ENCODE measurements at regions not wholly inside any gene's neighbourhood (a gene's known extent, or its start where the extent isn't known, plus 50 kb on each side); places are given as distances from the start of the nearest gene placed in this dataset.

- TF ChIP-seq SMARCE1 (IDR thresholded peaks at IDR 0.05; ENCODE audit: borderline replicate concordance) (no peak), ZBTB37 (CRISPR knock-in tag; IDR thresholded peaks at IDR 0.05) (no peak), ZNF607 (CRISPR knock-in tag; IDR thresholded peaks at IDR 0.05; ENCODE audit: borderline replicate concordance) (peak; percentile 96; the same call in 1 of the 2 replicates), CEBPZ (IDR thresholded peaks at IDR 0.05; ENCODE audit: low read length) (no peak), HDAC2 (CRISPR knock-in tag; IDR thresholded peaks at IDR 0.05) (peak; percentile 77; the same call in 1 of the 2 replicates), ZBTB20 (CRISPR knock-in tag; IDR thresholded peaks at IDR 0.05; ENCODE audit: borderline replicate concordance, low read depth) (peak; percentile 93), ZSCAN29 (CRISPR knock-in tag; conservative IDR thresholded peaks at IDR 0.05) (peak; percentile 75), SOX13 (IDR thresholded peaks at IDR 0.05) (peak; percentile 14; the same call in 1 of the 2 replicates), SOX13 (CRISPR knock-in tag; conservative IDR thresholded peaks at IDR 0.05 in 1 of 2, IDR thresholded peaks at IDR 0.05 in 1 of 2) (peak in 1 of 2 experiments; percentile 71; a peak in 2 of 4 replicates), REL (CRISPR knock-in tag; conservative IDR thresholded peaks at IDR 0.05) (peak; percentile 95), ZHX1 (CRISPR knock-in tag; IDR thresholded peaks at IDR 0.05; ENCODE audit: low read depth) (peak; percentile 98), ZNF136 (CRISPR knock-in tag; IDR thresholded peaks at IDR 0.05; ENCODE audit: low read depth) (peak; percentile 96; the same call in 1 of the 2 replicates), MNT (IDR thresholded peaks at IDR 0.05) (no peak), SALL1 (CRISPR knock-in tag; IDR thresholded peaks at IDR 0.05) (peak; percentile 99), ZSCAN12 (CRISPR knock-in tag; IDR thresholded peaks at IDR 0.05) (peak; percentile 88), DMAP1 (CRISPR knock-in tag; IDR thresholded peaks at IDR 0.05) (peak; percentile 63), TARDBP (CRISPR knock-in tag; IDR thresholded peaks at IDR 0.05) (peak; percentile 82; the same call in 1 of the 2 replicates), ZNF24 (IDR thresholded peaks at IDR 0.05) (peak; percentile 77), ZNF44 (CRISPR knock-in tag; IDR thresholded peaks at IDR 0.05) (no peak; the same call in 1 of the 2 replicates)
Measured at GRCh38 chr17:68101075-68101986, 65.8 kb downstream of the KPNA2 start (continued).

Measured in HepG2 (cell line).